ENCODE measurements at regions not wholly inside any gene's neighbourhood (a gene's known extent, or its start where the extent isn't known, plus 50 kb on each side); places are given as distances from the start of the nearest gene placed in this dataset.
"Not testable (repeated sequence)": the region's sequence is repeated elsewhere in the genome, so short reads cannot be mapped to it uniquely, and the experiment has no call there.

DNA sequence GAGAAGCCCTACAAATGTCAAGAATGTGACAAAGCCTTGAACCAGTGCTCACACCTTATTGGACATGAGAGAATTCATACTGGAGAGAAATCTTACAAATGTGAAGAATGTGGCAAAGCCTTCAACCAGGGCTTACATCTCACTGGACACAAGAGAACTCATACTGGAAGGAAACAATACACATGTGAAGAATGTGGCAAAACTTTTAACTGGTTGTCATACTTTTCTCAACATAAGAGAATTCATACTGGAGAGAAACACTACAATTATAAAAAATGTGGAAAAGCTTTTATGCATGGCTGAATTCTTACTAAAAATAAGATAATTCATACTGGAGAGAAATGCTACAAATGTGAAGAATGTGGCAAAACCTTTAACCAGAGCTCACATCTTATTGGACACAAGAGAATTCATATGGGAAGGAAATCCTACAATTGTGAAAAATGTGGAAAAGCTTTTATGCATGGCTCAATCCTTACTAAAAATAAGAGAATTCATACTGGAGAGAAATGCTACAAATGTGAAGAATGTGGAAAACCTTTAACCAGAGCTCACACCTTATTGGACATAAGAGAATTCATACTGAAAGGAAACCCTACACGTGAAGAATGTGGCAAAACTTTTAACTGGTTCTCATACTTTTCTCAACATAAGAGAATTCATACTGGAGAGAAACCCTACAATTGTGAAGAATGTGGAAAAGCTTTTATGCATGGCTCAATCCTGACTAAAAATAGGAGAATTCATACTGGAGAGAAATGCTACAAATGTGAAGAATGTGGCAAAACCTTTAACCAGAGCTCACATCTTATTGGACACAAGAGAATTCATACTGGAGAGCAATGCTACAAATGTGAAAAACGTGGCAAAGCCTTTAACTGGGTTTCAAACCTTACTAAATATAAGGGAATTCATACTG, 350.6 kb upstream of the NUPR2 start:
- not testable (repeated sequence) for H3K4me3 ChIP-seq, H3K4me1 Mint-ChIP-seq

DNA sequence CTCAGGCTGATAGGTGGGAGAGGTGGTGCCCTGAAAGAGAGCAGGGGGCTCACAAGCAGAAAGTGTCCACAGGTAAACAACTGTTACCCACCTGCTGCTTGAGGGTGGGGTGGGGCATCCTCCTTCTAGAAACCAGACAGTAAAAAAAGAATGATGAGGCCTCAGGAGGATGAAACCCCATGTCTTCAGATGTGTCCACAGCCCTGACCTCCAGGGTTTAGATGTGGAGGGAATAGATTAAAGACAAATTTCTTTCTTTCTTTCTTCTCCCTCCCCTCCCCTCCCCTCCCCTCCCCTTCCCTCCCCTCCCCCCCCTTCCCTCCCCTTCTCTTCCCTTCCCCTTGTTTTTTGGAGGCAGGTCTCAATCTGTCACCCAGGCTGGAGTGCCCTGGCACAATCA, 333.5 kb upstream of the NUPR2 start:
- H3K79me2 ChIP-seq (replicated peaks; ENCODE audit: insufficient read depth), result no peaks in the 10 kb centered on the region
- H3K4me3 ChIP-seq, result no peak overlapping the region
- no peaks in the 10 kb centered on the region for H3K9me2 ChIP-seq (ENCODE audit: insufficient read depth)
- no peak for DNase-seq (ENCODE audit: low spot score)
- Mint-ChIP-seq H3K27me3 (ENCODE audit: insufficient read depth, low read depth, poor library complexity) (no peaks in the 10 kb centered on the region), H3K27ac (no peak overlapping the region), H3K4me1 (no peaks in the 10 kb centered on the region), H3K4me3 (no peak overlapping the region), H3K36me3 (ENCODE audit: low read depth) (peaks cover 26% of the 10 kb centered on the region; the same call in 2 of the 3 replicates), H3K9me3 (peaks cover 91% of the 10 kb centered on the region)
- no peak overlapping the region for H2AFZ ChIP-seq
- ATAC-seq, result no peak
- no peak overlapping the region for H3K27ac ChIP-seq (ENCODE audit: low read depth)
- H3K36me3 ChIP-seq (ENCODE audit: insufficient read depth), result no peaks in the 10 kb centered on the region
- H3K4me2 ChIP-seq, result no peak overlapping the region
- no peaks in the 10 kb centered on the region for H3K27me3 ChIP-seq (ENCODE audit: insufficient read depth)
- H4K20me1 ChIP-seq (replicated peaks; ENCODE audit: insufficient read depth), result no peaks in the 10 kb centered on the region
- no peaks in the 10 kb centered on the region for H3K4me1 ChIP-seq (ENCODE audit: insufficient read depth)
- no peaks in the 10 kb centered on the region for H3F3A ChIP-seq (replicated peaks; ENCODE audit: low read depth)
- no peak for TF ChIP-seq STAT1 (IDR thresholded peaks at IDR 0.05; ENCODE audit: unreplicated experiment)
- TF ChIP-seq, protein P1, sequence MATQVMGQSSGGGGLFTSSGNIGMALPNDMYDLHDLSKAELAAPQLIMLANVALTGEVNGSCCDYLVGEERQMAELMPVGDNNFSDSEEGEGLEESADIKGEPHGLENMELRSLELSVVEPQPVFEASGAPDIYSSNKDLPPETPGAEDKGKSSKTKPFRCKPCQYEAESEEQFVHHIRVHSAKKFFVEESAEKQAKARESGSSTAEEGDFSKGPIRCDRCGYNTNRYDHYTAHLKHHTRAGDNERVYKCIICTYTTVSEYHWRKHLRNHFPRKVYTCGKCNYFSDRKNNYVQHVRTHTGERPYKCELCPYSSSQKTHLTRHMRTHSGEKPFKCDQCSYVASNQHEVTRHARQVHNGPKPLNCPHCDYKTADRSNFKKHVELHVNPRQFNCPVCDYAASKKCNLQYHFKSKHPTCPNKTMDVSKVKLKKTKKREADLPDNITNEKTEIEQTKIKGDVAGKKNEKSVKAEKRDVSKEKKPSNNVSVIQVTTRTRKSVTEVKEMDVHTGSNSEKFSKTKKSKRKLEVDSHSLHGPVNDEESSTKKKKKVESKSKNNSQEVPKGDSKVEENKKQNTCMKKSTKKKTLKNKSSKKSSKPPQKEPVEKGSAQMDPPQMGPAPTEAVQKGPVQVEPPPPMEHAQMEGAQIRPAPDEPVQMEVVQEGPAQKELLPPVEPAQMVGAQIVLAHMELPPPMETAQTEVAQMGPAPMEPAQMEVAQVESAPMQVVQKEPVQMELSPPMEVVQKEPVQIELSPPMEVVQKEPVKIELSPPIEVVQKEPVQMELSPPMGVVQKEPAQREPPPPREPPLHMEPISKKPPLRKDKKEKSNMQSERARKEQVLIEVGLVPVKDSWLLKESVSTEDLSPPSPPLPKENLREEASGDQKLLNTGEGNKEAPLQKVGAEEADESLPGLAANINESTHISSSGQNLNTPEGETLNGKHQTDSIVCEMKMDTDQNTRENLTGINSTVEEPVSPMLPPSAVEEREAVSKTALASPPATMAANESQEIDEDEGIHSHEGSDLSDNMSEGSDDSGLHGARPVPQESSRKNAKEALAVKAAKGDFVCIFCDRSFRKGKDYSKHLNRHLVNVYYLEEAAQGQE (IDR thresholded peaks at IDR 0.05; ENCODE audit: unreplicated experiment), result no peak
- no peak for TF ChIP-seq ZNF331 (CRISPR knock-in tag; IDR thresholded peaks at IDR 0.05; ENCODE audit: low read depth)
- no peak for TF ChIP-seq EZH2phosphoT487 (IDR thresholded peaks at IDR 0.05; ENCODE audit: unreplicated experiment)
- no peak for TF ChIP-seq ZNF114 (CRISPR knock-in tag; IDR thresholded peaks at IDR 0.05)
- no peak for TF ChIP-seq JUNB (IDR thresholded peaks at IDR 0.05; ENCODE audit: unreplicated experiment)
- no peak for TF ChIP-seq CREB1 (CRISPR knock-in tag; IDR thresholded peaks at IDR 0.05; ENCODE audit: low read depth)
- TF ChIP-seq, protein P2, sequence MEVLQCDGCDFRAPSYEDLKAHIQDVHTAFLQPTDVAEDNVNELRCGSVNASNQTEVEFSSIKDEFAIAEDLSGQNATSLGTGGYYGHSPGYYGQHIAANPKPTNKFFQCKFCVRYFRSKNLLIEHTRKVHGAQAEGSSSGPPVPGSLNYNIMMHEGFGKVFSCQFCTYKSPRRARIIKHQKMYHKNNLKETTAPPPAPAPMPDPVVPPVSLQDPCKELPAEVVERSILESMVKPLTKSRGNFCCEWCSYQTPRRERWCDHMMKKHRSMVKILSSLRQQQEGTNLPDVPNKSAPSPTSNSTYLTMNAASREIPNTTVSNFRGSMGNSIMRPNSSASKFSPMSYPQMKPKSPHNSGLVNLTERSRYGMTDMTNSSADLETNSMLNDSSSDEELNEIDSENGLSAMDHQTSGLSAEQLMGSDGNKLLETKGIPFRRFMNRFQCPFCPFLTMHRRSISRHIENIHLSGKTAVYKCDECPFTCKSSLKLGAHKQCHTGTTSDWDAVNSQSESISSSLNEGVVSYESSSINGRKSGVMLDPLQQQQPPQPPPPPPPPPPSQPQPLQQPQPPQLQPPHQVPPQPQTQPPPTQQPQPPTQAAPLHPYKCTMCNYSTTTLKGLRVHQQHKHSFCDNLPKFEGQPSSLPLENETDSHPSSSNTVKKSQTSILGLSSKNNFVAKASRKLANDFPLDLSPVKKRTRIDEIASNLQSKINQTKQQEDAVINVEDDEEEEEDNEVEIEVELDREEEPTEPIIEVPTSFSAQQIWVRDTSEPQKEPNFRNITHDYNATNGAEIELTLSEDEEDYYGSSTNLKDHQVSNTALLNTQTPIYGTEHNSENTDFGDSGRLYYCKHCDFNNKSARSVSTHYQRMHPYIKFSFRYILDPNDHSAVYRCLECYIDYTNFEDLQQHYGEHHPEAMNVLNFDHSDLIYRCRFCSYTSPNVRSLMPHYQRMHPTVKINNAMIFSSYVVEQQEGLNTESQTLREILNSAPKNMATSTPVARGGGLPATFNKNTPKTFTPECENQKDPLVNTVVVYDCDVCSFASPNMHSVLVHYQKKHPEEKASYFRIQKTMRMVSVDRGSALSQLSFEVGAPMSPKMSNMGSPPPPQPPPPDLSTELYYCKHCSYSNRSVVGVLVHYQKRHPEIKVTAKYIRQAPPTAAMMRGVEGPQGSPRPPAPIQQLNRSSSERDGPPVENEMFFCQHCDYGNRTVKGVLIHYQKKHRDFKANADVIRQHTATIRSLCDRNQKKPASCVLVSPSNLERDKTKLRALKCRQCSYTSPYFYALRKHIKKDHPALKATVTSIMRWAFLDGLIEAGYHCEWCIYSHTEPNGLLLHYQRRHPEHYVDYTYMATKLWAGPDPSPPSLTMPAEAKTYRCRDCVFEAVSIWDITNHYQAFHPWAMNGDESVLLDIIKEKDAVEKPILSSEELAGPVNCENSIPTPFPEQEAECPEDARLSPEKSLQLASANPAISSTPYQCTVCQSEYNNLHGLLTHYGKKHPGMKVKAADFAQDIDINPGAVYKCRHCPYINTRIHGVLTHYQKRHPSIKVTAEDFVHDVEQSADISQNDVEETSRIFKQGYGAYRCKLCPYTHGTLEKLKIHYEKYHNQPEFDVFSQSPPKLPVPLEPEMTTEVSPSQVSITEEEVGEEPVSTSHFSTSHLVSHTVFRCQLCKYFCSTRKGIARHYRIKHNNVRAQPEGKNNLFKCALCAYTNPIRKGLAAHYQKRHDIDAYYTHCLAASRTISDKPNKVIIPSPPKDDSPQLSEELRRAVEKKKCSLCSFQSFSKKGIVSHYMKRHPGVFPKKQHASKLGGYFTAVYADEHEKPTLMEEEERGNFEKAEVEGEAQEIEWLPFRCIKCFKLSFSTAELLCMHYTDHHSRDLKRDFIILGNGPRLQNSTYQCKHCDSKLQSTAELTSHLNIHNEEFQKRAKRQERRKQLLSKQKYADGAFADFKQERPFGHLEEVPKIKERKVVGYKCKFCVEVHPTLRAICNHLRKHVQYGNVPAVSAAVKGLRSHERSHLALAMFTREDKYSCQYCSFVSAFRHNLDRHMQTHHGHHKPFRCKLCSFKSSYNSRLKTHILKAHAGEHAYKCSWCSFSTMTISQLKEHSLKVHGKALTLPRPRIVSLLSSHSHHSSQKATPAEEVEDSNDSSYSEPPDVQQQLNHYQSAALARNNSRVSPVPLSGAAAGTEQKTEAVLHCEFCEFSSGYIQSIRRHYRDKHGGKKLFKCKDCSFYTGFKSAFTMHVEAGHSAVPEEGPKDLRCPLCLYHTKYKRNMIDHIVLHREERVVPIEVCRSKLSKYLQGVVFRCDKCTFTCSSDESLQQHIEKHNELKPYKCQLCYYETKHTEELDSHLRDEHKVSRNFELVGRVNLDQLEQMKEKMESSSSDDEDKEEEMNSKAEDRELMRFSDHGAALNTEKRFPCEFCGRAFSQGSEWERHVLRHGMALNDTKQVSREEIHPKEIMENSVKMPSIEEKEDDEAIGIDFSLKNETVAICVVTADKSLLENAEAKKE (CRISPR knock-in tag; IDR thresholded peaks at IDR 0.05), result no peak
- TF ChIP-seq, protein P3, sequence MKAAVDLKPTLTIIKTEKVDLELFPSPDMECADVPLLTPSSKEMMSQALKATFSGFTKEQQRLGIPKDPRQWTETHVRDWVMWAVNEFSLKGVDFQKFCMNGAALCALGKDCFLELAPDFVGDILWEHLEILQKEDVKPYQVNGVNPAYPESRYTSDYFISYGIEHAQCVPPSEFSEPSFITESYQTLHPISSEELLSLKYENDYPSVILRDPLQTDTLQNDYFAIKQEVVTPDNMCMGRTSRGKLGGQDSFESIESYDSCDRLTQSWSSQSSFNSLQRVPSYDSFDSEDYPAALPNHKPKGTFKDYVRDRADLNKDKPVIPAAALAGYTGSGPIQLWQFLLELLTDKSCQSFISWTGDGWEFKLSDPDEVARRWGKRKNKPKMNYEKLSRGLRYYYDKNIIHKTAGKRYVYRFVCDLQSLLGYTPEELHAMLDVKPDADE (IDR thresholded peaks at IDR 0.05), result no peak
- no peak for TF ChIP-seq POLR2AphosphoS5 (IDR thresholded peaks at IDR 0.05; ENCODE audit: low read depth)
- no peak for TF ChIP-seq NANOG (IDR thresholded peaks at IDR 0.05; ENCODE audit: borderline replicate concordance)

More for the DNA sequence above, 350.6 kb upstream of the NUPR2 start:
- not testable (repeated sequence) for H4K20me1 ChIP-seq (replicated peaks; ENCODE audit: insufficient read depth); H3K4me3 Mint-ChIP-seq; H2AFZ ChIP-seq; H3F3A ChIP-seq (replicated peaks; ENCODE audit: low read depth); H3K27me3 Mint-ChIP-seq (ENCODE audit: insufficient read depth, low read depth, poor library complexity); ATAC-seq; H3K79me2 ChIP-seq (replicated peaks; ENCODE audit: insufficient read depth); H3K27ac Mint-ChIP-seq; H3K4me1 ChIP-seq (ENCODE audit: insufficient read depth); H3K27ac ChIP-seq (ENCODE audit: low read depth); H3K4me2 ChIP-seq; DNase-seq (ENCODE audit: low spot score); H3K27me3 ChIP-seq (ENCODE audit: insufficient read depth); H3K9me2 ChIP-seq (ENCODE audit: insufficient read depth)
- Mint-ChIP-seq H3K36me3 (ENCODE audit: low read depth) (peaks cover 36% of the 10 kb centered on the region), H3K9me3 (peaks cover 99% of the 10 kb centered on the region)
- H3K36me3 ChIP-seq (ENCODE audit: insufficient read depth), result peaks cover 19% of the 10 kb centered on the region
